ENCODE measurements at regions not wholly inside any gene's neighbourhood (a gene's known extent, or its start where the extent isn't known, plus 50 kb on each side); places are given as distances from the start of the nearest gene placed in this dataset.

- H3K4me3 Mint-ChIP-seq = no peak overlapping the region
- peaks cover 46% of the 10 kb centered on the region for H3K4me1 Mint-ChIP-seq
- no peak for DNase-seq (ENCODE audit: low spot score)
- H3K9me3 Mint-ChIP-seq = no peaks in the 10 kb centered on the region
- no peak for TF ChIP-seq ZNF423 (CRISPR knock-in tag; IDR thresholded peaks at IDR 0.05)
- no peak for TF ChIP-seq NR1H2 (CRISPR knock-in tag; IDR thresholded peaks at IDR 0.05)
- TF ChIP-seq JAZF1 (CRISPR knock-in tag; IDR thresholded peaks at IDR 0.05) = no peak
- TF ChIP-seq, protein P1, sequence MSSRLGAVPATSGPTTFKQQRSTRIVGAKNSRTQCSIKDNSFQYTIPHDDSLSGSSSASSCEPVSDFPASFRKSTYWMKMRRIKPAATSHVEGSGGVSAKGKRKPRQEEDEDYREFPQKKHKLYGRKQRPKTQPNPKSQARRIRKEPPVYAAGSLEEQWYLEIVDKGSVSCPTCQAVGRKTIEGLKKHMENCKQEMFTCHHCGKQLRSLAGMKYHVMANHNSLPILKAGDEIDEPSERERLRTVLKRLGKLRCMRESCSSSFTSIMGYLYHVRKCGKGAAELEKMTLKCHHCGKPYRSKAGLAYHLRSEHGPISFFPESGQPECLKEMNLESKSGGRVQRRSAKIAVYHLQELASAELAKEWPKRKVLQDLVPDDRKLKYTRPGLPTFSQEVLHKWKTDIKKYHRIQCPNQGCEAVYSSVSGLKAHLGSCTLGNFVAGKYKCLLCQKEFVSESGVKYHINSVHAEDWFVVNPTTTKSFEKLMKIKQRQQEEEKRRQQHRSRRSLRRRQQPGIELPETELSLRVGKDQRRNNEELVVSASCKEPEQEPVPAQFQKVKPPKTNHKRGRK (CRISPR knock-in tag; IDR thresholded peaks at IDR 0.05; ENCODE audit: borderline replicate concordance) = no peak
- TF ChIP-seq SMAD3 (CRISPR knock-in tag; IDR thresholded peaks at IDR 0.05; ENCODE audit: borderline replicate concordance) = no peak
- TF ChIP-seq, protein P2, sequence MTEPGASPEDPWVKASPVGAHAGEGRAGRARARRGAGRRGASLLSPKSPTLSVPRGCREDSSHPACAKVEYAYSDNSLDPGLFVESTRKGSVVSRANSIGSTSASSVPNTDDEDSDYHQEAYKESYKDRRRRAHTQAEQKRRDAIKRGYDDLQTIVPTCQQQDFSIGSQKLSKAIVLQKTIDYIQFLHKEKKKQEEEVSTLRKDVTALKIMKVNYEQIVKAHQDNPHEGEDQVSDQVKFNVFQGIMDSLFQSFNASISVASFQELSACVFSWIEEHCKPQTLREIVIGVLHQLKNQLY (CRISPR knock-in tag; IDR thresholded peaks at IDR 0.05) = no peak
- no peak for TF ChIP-seq TP53 (CRISPR knock-in tag; IDR thresholded peaks at IDR 0.05)
- TF ChIP-seq JUN (CRISPR knock-in tag; IDR thresholded peaks at IDR 0.05) = no peak
- no peak for TF ChIP-seq IRF2 (CRISPR knock-in tag; IDR thresholded peaks at IDR 0.05; ENCODE audit: borderline replicate concordance, low read depth)
- TF ChIP-seq ATF1 (CRISPR knock-in tag; IDR thresholded peaks at IDR 0.05) = no peak
- TF ChIP-seq NR2C2 (CRISPR knock-in tag; IDR thresholded peaks at IDR 0.05) = no peak
- no peak for TF ChIP-seq OVOL2 (CRISPR knock-in tag; IDR thresholded peaks at IDR 0.05; ENCODE audit: borderline replicate concordance)
- TF ChIP-seq, protein P3, sequence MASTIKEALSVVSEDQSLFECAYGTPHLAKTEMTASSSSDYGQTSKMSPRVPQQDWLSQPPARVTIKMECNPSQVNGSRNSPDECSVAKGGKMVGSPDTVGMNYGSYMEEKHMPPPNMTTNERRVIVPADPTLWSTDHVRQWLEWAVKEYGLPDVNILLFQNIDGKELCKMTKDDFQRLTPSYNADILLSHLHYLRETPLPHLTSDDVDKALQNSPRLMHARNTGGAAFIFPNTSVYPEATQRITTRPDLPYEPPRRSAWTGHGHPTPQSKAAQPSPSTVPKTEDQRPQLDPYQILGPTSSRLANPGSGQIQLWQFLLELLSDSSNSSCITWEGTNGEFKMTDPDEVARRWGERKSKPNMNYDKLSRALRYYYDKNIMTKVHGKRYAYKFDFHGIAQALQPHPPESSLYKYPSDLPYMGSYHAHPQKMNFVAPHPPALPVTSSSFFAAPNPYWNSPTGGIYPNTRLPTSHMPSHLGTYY (CRISPR knock-in tag; IDR thresholded peaks at IDR 0.05) = no peak
- no peak for TF ChIP-seq MYBL2 (CRISPR knock-in tag; IDR thresholded peaks at IDR 0.05)
- TF ChIP-seq ETV6 (CRISPR knock-in tag; IDR thresholded peaks at IDR 0.05) = no peak
- TF ChIP-seq CDX4 (CRISPR knock-in tag; IDR thresholded peaks at IDR 0.05; ENCODE audit: borderline replicate concordance) = no peak
- TF ChIP-seq, protein P4, sequence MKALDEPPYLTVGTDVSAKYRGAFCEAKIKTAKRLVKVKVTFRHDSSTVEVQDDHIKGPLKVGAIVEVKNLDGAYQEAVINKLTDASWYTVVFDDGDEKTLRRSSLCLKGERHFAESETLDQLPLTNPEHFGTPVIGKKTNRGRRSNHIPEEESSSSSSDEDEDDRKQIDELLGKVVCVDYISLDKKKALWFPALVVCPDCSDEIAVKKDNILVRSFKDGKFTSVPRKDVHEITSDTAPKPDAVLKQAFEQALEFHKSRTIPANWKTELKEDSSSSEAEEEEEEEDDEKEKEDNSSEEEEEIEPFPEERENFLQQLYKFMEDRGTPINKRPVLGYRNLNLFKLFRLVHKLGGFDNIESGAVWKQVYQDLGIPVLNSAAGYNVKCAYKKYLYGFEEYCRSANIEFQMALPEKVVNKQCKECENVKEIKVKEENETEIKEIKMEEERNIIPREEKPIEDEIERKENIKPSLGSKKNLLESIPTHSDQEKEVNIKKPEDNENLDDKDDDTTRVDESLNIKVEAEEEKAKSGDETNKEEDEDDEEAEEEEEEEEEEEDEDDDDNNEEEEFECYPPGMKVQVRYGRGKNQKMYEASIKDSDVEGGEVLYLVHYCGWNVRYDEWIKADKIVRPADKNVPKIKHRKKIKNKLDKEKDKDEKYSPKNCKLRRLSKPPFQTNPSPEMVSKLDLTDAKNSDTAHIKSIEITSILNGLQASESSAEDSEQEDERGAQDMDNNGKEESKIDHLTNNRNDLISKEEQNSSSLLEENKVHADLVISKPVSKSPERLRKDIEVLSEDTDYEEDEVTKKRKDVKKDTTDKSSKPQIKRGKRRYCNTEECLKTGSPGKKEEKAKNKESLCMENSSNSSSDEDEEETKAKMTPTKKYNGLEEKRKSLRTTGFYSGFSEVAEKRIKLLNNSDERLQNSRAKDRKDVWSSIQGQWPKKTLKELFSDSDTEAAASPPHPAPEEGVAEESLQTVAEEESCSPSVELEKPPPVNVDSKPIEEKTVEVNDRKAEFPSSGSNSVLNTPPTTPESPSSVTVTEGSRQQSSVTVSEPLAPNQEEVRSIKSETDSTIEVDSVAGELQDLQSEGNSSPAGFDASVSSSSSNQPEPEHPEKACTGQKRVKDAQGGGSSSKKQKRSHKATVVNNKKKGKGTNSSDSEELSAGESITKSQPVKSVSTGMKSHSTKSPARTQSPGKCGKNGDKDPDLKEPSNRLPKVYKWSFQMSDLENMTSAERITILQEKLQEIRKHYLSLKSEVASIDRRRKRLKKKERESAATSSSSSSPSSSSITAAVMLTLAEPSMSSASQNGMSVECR (CRISPR knock-in tag; IDR thresholded peaks at IDR 0.05; ENCODE audit: borderline replicate concordance) = no peak
- TF ChIP-seq NR3C1 (CRISPR knock-in tag; conservative IDR thresholded peaks at IDR 0.05; ENCODE audit: low read depth) = no peak
- no peak for TF ChIP-seq CREB1 (CRISPR knock-in tag; IDR thresholded peaks at IDR 0.05)
- peaks cover 100% of the 10 kb centered on the region for H3K27me3 Mint-ChIP-seq (ENCODE audit: low read depth)
- CTCF ChIA-PET = interaction anchor here (0.6 to 1.0 kb wide), 2 partner anchors 17 to 53 kb away, joined by 3 to 4 read pairs; no protein-coding TSS in a partner anchor
- POLR2A ChIA-PET = no interaction called here
- H3K36me3 Mint-ChIP-seq = no peaks in the 10 kb centered on the region
- ATAC-seq = no peak
- no peak overlapping the region for H3K27ac Mint-ChIP-seq
Measured at GRCh38 chr15:96412906-96413231, 82.4 kb downstream of the NR2F2 start.

DNA sequence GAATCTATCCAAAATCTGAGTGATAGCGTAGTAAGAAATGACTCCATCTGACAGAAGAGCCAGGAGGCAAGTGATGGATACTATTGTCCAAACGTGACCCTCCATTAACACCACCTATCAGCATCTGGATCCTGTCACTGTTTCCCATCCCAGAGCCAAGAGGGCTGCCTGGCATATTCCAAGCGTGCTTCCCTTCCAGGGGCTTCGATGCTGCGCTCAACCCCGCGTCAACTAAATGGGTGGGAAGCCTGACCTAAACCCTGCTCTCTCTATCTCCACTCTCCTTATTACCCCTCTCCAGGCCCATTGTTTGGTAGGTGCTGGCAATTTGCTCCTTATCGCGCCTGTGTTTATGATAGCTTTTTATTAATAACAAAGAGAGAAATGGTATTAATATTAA, 83.2 kb downstream of the NR2F2 start:
- POLR2A ChIA-PET = no interaction called here
- no peak overlapping the region for H3K4me3 Mint-ChIP-seq
- no peak for ATAC-seq
- no peak for DNase-seq (ENCODE audit: low spot score)
- H3K27ac Mint-ChIP-seq = no peak overlapping the region
- CTCF ChIA-PET = no interaction called here
- peaks cover 52% of the 10 kb centered on the region for H3K4me1 Mint-ChIP-seq
- H3K9me3 Mint-ChIP-seq = no peaks in the 10 kb centered on the region
- TF ChIP-seq MXD4 (CRISPR knock-in tag; IDR thresholded peaks at IDR 0.05; ENCODE audit: borderline replicate concordance) (no peak), RORB (CRISPR knock-in tag; IDR thresholded peaks at IDR 0.05) (no peak), SMAD4 (CRISPR knock-in tag; IDR thresholded peaks at IDR 0.05) (no peak), ZNF219 (CRISPR knock-in tag; IDR thresholded peaks at IDR 0.05; ENCODE audit: borderline replicate concordance) (no peak), ZNF317 (CRISPR knock-in tag; IDR thresholded peaks at IDR 0.05; ENCODE audit: borderline replicate concordance, low read depth) (no peak)
- TF ChIP-seq, protein P5, sequence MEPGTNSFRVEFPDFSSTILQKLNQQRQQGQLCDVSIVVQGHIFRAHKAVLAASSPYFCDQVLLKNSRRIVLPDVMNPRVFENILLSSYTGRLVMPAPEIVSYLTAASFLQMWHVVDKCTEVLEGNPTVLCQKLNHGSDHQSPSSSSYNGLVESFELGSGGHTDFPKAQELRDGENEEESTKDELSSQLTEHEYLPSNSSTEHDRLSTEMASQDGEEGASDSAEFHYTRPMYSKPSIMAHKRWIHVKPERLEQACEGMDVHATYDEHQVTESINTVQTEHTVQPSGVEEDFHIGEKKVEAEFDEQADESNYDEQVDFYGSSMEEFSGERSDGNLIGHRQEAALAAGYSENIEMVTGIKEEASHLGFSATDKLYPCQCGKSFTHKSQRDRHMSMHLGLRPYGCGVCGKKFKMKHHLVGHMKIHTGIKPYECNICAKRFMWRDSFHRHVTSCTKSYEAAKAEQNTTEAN (CRISPR knock-in tag; IDR thresholded peaks at IDR 0.05) = no peak
- TF ChIP-seq, protein P6, sequence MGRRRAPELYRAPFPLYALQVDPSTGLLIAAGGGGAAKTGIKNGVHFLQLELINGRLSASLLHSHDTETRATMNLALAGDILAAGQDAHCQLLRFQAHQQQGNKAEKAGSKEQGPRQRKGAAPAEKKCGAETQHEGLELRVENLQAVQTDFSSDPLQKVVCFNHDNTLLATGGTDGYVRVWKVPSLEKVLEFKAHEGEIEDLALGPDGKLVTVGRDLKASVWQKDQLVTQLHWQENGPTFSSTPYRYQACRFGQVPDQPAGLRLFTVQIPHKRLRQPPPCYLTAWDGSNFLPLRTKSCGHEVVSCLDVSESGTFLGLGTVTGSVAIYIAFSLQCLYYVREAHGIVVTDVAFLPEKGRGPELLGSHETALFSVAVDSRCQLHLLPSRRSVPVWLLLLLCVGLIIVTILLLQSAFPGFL (CRISPR knock-in tag; IDR thresholded peaks at IDR 0.05; ENCODE audit: borderline replicate concordance) = no peak
- H3K36me3 Mint-ChIP-seq = no peaks in the 10 kb centered on the region
- peaks cover 100% of the 10 kb centered on the region for H3K27me3 Mint-ChIP-seq (ENCODE audit: low read depth)

Data from WTC11 (cell line).